GM20431 (cell line): ENCODE measurements at regions not wholly inside any gene's neighbourhood (a gene's known extent, or its start where the extent isn't known, plus 50 kb on each side); places are given as distances from the start of the nearest gene placed in this dataset.
"Not testable (repeated sequence)": the region's sequence is repeated elsewhere in the genome, so short reads cannot be mapped to it uniquely, and the experiment has no call there.

Source experiments
- in situ Hi-C: fragments of 300-500 bp; cut with MseI, MboI; formaldehyde crosslinking; loops from one replicate; pipeline ENCODE4 v1.15.0; 2020; ENCODE audit warnings: low sequenced_read_pairs; ENCODE audit not compliant: unreplicated experiment

DNA sequence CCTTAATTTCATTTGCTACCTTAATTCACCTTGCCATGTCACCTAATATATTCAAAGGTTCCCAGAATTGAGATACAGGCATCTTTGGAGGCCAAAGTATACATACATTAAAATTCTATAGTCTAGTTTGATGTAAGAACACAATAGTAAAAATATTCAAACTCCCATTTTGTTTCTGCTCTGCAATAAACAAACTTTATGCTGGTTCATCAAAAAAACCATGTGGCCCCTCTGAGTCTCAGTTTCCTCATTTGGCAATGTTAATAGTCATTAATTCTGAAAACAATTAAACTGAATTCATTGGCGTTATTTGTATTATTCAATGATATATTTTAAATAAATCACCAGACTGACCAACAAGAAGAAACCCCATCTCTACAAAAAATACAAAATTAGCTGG lies 639.4 kb upstream of the INTU start:
- in situ Hi-C loops, result no loop called here

- in situ Hi-C loops, result no loop called here
These were observed 637.5 kb upstream of the INTU start for GRCh38 chr4:126995235-126995634.

DNA sequence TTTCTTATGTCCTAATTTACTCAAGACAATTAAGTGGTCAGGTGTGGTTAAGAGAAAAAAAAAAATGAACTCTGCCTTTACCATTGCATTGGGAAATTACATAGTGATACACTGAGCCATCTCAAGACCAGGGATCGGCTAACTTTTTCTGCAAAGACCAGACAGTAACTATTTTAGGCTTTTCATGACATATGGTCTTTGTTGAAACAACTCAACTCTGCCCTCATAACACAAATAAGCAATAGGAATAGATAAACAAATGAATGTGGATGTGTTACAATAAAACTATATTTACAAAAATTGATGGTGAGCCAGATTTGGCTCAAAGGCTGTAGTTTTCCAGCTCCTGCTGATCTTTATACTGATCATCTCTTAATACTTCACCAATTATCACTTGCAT lies 632.6 kb upstream of the INTU start:
- in situ Hi-C loops, result no loop called here

- in situ Hi-C loops, result no loop called here
These were observed 631.9 kb upstream of the INTU start for GRCh38 chr4:127000846-127001245.

DNA sequence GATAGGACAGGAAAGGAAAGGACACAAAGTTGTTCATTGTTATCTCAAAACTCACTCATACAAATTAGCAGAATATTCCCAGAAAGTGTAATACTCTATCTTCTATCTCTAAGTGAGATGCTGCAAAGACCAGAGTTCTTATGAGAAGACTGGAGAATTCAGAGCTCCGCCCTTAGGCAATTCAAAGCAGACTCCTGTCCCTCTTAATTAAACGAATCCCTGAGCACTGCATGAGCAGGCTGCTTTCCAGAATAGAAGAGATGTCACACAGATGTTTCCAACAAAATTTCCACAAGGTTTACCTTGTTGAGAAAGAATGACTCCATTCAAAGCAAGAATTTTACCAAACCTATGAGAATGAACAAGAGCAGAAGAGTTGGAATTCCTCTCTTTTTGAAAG lies 630.8 kb upstream of the INTU start:
- in situ Hi-C loops, result no loop called here

GRCh38 chr4:127006446-127006877 lies 626.3 kb upstream of the INTU start:
- in situ Hi-C loops, result no loop called here

- in situ Hi-C loops, result no loop called here
These were observed 625.5 kb upstream of the INTU start for GRCh38 chr4:127007305-127007704.

DNA sequence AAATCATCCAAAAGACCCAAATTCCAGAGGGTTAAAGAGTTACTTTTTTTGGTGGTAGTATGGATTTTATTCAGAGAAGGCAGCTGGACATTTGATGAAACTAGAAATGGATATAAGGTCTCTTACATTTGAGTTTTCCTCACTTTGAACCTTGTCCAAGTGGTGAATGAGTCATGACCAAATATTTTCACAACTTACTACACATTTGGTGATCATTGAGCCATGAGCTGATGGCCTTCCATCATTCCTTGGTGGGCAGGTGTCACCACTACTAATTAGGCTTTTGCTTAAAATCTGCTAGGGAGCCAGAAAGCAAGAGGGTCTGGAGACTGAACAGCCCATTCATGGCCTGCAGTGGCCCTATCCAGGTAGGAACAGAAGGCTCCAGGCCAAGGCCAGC lies 620.2 kb upstream of the INTU start:
- in situ Hi-C loops, result no loop called here

DNA sequence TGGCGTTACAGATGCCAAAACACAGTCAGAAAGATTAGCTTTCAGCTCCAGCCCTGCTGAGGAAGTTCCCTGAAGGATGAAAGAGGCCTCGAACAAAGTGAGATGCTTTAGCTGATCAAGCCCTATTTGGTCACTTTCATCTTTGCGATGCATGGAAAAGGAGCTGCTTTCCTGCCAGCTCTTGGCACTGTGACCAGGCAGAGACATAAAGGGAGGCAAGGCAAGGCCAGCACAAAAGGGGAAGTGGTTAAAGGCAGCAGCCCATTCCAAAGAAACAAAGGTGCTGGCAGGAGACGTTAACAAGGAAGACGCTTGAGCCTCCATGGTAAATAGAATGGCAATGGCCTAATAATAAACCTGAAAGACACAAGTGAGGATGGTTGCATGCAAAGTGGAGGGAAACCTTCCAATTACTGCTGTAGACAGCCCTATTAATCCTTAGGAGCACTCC lies 617.1 kb upstream of the INTU start:
- in situ Hi-C loops, result no loop called here

DNA sequence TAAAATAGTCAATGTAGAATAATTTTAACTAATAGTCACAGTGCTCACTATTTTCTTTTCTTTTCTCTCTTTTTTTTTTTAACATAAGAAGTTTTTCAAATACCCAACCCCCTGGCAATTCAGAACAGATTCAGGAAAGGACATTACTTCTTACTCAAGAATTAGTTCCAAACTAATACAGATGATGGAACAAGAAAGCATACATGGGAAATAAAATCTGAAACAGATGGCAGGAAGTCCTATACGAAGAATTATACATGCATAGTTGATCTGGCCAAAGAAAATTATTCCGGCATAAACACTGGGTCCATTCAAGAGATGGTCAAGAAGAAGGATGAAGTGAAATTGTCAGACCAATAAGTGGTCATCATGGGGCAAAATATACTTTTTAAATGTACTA lies 614.4 kb upstream of the INTU start:
- in situ Hi-C loops, result no loop called here

GRCh38 chr4:127020831-127021230 lies 611.9 kb upstream of the INTU start:
- in situ Hi-C loops, result not testable (repeated sequence)

DNA sequence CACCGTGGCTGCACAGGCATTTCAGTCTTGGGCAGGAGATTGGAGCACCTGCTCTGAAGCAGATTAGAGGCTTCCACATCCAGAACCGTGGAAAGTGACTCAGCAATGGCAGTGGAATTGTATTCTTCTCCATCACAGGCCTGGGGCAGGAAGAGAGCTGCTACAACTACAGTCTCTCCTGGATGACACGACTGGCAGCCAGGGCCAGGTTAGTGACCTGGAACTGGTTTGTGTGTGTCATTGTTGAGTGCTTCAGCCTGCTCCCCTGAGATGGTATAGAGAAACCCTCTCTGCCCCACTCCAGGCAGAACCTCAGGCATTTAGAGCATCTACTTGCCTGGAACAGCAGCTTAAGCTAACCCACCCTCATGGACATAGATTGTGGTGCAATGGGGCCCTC lies 596.5 kb upstream of the INTU start:
- in situ Hi-C loops, result no loop called here

- in situ Hi-C loops, result no loop called here
These were observed 586.9 kb upstream of the INTU start for GRCh38 chr4:127045861-127046260.

- in situ Hi-C loops, result no loop called here
These were observed 584.8 kb upstream of the INTU start for GRCh38 chr4:127047930-127048329.

GRCh38 chr4:127048376-127049044 lies 584.2 kb upstream of the INTU start:
- in situ Hi-C loops, result no loop called here

GRCh38 chr4:127049526-127049925 lies 583.2 kb upstream of the INTU start:
- in situ Hi-C loops, result no loop called here

GRCh38 chr4:127052742-127053141 lies 580.0 kb upstream of the INTU start:
- in situ Hi-C loops, result no loop called here

DNA sequence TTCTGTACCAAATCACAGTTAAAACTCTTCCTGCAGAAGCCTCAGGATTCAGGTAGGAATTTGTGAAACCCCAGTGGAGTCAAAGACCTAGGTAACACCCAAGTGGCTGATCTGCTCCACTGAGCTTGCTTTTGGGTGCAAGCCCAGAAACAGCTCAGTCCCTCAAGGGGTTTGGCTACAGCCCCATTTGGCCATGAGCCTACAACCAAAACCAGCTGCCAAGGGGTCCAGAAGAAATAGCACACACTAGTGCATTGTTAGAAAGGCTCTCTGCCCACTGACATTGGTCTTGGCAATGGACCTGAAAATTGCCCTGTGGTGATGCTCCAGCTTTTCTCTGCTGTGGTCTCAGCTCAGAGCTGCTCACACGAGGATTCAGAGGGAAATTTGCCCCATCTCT lies 577.4 kb upstream of the INTU start:
- in situ Hi-C loops, result no loop called here

GRCh38 chr4:127069675-127070074 lies 563.1 kb upstream of the INTU start:
- in situ Hi-C loops, result no loop called here

DNA sequence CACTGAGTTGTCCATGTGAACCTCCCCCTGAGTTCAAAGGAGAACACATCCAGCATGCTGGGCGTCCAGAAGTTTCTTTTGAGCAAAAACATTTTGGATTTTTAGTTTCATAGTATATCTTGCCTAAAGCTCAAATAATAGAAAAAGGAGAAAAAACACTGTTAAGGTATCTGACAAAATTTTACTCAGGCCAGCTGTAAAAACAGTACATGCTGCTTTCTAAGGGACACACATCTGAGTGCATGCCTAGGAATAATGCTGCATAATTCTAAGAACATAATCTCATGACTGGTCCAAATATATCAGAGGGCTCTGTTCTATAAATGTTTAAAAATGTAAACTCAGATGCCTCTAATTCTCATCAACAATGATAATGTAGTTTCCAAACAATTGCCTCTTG lies 561.3 kb upstream of the INTU start:
- in situ Hi-C loops, result no loop called here

- in situ Hi-C loops, result no loop called here
These were observed 552.6 kb upstream of the INTU start for GRCh38 chr4:127080141-127080540.

- in situ Hi-C loops, result no loop called here
These were observed 551.7 kb upstream of the INTU start for GRCh38 chr4:127081041-127081440.
